HG03159 (cell line): ENCODE measurements at regions not wholly inside any gene's neighbourhood (a gene's known extent, or its start where the extent isn't known, plus 50 kb on each side); places are given as distances from the start of the nearest gene placed in this dataset.
A peak's percentile ranks its signal among the peaks of the same experiment; 100 is the strongest.
"Not testable (repeated sequence)": the region's sequence is repeated elsewhere in the genome, so short reads cannot be mapped to it uniquely, and the experiment has no call there.

Experiments
- ATAC-seq: cut with Tn5 transposase; IDR thresholded peaks from one replicate; pipeline ENCODE4 v1.9.1; 2021; ENCODE audit warnings: mild to moderate bottlenecking, moderate library complexity; ENCODE audit not compliant: unreplicated experiment

- not testable (repeated sequence) for ATAC-seq
Measured at GRCh38 chr1:199032479-199032878, 393.6 kb downstream of the PTPRC start.

GRCh38 chr1:199033661-199034060 lies 394.8 kb downstream of the PTPRC start:
- no peak for ATAC-seq

- ATAC-seq, result no peak
Measured at GRCh38 chr1:199038156-199038555, 399.3 kb downstream of the PTPRC start.

DNA sequence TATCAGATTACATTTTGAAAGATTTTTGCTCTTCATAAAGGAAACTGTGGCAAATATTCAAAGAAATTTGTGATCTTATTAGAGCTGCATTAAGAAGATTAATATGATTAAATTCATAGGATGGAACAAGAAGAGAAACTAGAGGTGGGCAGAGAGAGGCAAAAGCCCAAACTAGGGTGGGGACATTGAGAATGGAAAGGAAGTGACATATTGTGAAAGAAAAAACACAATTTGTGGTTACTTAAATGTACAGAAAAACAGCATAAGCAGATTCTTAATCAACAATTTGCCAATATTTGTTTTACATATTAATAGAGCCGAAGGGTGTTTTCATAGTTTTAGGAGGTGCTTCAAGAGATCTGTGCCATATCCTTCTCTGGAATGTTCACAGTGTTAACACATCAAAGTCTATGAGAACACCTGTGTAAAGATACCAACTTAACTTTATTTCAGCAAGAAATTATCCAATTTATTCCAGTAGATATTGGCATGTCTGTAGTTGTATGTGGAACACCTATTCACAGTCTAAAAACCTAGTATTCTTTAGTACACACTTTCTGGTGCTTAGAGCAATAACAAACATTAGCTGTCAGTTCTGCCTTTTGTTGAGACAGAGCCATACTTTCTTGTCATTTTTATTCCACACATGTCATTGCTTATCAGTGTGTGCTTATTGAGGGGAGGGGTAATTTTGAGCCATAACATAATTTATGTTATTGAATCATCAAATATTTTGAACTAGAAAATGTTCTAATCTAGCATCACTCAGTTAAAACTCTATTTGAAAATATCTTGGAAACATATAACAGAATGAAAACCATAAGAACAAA lies 401.5 kb downstream of the PTPRC start:
- no peak for ATAC-seq

DNA sequence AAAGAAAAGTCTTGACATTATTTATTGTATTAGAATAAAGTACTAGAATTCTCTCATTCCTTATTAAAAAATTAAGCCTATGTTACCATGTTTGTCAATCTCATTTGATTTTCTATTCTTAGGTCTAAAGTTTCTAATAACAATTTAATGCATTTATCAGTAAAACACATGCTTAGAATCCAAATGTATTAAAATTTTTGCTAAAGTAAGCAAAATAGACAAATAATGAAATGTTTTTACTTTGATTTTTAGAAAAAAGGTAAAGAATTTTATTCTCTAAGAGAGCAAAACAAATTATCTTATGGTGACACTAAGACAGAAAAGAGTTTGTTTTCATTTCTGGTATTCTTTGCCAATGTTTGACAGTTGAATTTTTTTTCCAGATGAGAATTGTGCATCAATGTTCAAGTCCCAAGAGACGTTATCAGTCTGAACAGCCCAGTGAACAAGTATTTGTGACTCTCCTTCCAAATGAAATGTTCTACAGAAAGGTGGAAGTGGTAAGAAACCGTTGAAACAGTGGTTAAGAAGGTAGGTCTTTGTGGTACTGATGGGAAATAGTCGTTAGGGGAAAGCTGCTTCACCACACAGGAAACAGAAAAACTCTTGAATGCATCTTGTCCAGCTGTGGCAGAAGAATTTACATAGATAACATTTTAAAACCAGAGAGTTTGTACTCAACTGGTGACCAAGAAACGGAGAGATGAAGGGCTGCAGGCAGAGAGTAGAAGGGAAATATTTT lies 402.5 kb downstream of the PTPRC start:
- peak; percentile 99 for ATAC-seq

- no peak for ATAC-seq
Measured at GRCh38 chr1:199042193-199042592, 403.4 kb downstream of the PTPRC start.

- ATAC-seq, result no peak
Measured at GRCh38 chr1:199044191-199044590, 405.4 kb downstream of the PTPRC start.

DNA sequence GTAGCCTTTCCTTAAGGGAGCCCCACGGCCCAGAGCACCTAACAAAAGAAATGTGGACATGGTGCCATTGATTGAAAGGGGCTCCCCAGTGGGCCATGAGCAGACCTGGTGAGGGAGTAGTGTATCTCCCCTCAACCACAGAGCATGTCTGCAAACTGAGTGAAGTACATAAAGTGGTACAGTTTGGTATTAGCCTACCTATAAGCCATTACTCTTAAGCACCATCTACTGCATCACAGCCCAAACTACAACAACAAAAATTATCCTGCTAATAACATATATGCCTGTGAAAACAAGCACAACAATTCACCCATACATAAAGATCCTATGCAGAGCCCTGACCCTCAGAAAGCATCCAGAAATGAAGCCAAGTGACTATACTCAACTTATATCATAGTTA lies 407.8 kb downstream of the PTPRC start:
- no peak for ATAC-seq

DNA sequence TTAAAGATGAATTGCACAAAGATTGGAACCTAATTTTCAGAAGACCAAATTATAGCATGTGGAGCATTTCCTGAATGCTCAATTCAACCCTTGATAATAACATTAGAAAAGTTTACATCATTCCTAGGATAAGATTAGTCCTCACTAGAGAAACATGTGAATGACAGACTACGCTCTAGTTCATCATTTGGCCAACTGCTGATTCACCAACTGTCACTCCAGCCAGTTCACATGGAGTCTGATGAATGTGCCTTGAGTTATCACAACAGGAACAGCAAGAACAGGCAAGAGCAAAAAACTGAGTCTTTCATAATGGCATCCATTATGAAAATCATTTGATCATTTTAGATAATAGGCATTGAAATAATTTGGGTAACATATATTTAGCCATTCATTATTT lies 415.9 kb downstream of the PTPRC start:
- no peak for ATAC-seq

- ATAC-seq, result no peak
Measured at GRCh38 chr1:199057322-199057721, 418.5 kb downstream of the PTPRC start.

- no peak for ATAC-seq
Measured at GRCh38 chr1:199058281-199058680, 419.4 kb downstream of the PTPRC start.

DNA sequence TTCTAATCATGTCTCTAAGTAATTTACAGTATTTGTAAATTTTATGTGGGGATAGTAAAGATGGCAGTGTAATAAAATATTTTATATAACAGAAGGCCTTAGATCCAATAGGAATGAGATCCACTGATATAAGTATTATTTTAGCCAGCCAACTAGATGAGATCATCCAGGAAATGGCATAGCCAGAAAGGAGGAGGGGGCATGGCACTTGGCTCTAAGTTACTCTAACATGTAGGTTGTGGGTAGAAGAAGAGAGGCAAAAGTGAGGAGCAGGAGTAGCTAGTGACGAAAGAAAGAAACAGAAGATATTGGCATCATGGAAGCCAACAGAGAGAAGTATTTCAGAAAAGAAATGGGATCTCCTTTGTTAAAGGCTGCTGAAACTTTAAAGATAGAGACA lies 426.1 kb downstream of the PTPRC start:
- no peak for ATAC-seq

DNA sequence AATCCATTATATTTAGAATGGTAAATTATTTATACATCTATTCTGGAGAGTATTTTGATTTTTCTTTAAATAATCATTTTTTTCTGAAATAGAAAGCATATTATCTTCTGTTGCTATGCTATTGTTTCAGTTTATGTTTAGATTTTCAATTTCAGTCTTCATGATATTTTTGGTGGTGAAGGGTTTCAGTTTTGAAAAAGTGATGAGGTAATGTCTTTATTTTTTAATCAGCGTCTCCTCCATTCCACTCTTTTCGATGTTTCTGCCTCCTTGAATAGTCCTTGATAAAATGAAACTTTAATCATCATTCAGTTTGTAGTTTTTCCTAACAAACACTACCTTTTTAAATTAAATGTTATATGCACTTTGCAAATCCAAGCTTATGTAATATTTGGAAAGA lies 428.6 kb downstream of the PTPRC start:
- ATAC-seq, result peak; percentile 85

GRCh38 chr1:199071080-199071479 lies 432.2 kb downstream of the PTPRC start:
- no peak for ATAC-seq

DNA sequence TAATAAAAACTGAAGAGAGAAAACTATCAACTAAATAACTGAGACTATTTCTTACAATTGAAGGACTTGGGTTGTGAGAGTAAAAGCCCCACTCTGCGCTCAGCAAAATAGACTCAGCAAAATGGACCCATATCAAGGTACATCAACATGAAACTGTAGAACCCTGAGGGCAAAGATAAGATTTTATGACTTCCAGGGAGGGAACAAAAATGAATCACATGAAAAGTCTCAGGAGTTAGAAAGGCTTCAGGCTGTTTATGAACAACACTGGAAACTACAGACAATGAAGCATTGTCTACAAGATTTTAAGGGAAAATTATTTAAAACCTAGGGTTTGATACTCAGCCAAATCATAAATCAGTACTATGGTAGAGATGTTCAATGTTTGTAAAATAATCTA lies 434.3 kb downstream of the PTPRC start:
- no peak for ATAC-seq

DNA sequence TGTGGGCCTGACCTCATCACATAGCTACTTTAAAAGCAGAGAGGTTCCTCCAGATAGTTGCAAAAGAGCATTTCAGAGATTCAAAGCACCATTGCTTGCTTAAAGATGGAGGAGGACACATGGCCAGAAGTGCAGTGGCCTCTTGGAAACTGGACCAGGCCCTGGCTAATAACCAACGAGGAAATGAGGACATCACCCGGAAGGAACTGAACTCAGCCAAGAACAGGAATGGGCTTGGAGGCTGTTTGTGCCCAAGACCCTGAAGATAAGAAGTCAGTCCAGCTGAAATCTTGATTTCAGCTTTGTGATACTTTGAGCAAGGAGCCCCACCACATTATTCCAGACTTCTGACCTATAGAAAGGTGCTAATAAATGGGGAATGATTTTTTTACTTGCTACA lies 437.0 kb downstream of the PTPRC start:
- ATAC-seq, result no peak

GRCh38 chr1:199079994-199080393 lies 441.2 kb downstream of the PTPRC start:
- no peak for ATAC-seq

- peak; percentile 44 for ATAC-seq
Measured at GRCh38 chr1:199081739-199082138, 442.9 kb downstream of the PTPRC start.

DNA sequence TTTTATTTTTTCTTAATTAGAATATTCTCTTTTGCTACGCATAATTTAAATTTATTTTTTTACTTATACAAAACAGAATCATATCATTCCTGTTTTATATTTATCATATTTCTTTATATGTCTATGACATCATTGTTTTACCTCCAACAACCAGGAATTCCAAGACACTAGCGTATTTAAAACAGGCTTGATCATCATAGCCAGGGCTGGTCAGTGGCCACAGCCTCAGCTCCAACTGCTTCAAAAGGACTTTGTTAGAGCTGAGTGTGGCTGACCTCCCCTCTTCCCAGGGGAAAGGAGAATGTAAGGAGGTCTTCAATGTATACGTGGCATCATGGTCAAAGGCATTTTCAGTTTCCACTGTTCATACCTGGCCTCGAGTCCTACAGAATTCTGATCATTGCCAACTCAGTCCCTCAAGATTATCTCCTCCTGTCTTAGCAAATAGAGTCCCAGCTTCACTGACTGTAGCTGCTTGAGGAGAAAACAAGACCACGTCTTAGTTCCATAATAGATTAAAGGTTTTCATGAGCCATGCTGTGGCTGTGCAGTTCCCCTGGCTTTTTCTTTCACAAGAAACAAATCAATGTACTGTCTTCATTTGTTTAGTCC lies 444.0 kb downstream of the PTPRC start:
- no peak for ATAC-seq

GRCh38 chr1:199083680-199084079 lies 444.8 kb downstream of the PTPRC start:
- no peak for ATAC-seq

GRCh38 chr1:199084293-199084692 lies 445.5 kb downstream of the PTPRC start:
- no peak for ATAC-seq

- ATAC-seq, result no peak
Measured at GRCh38 chr1:199085903-199086302, 447.1 kb downstream of the PTPRC start.
